ENCODE measurements at regions not wholly inside any gene's neighbourhood (a gene's known extent, or its start where the extent isn't known, plus 50 kb on each side); places are given as distances from the start of the nearest gene placed in this dataset.

DNA sequence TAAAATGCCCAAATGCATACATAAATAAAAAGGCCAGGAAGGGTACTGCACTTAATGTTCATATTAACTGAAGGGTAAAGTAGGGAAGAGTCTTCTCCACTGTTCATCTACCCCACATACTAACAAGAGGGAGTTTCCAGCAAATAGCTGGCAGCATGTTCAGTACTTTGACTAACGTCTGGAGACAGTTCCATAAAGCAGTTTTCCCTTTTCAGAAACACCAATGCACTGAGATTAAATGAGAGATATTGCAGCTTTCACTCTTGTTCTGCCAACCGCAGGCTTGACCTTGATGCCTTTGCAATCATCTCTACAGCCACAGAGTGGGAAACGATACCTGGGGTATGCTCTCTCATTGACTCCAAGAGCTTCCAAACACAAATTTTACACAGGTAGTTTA, 2123.1 kb upstream of the TENM3 start:
- TF ChIP-seq, protein P1, sequence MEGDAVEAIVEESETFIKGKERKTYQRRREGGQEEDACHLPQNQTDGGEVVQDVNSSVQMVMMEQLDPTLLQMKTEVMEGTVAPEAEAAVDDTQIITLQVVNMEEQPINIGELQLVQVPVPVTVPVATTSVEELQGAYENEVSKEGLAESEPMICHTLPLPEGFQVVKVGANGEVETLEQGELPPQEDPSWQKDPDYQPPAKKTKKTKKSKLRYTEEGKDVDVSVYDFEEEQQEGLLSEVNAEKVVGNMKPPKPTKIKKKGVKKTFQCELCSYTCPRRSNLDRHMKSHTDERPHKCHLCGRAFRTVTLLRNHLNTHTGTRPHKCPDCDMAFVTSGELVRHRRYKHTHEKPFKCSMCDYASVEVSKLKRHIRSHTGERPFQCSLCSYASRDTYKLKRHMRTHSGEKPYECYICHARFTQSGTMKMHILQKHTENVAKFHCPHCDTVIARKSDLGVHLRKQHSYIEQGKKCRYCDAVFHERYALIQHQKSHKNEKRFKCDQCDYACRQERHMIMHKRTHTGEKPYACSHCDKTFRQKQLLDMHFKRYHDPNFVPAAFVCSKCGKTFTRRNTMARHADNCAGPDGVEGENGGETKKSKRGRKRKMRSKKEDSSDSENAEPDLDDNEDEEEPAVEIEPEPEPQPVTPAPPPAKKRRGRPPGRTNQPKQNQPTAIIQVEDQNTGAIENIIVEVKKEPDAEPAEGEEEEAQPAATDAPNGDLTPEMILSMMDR (IDR thresholded peaks at IDR 0.05 in 8 of 11, conservative IDR thresholded peaks at IDR 0.05 in 3 of 11): no peak
- no peak for TF ChIP-seq POLR2A (IDR thresholded peaks at IDR 0.05)
